ENCODE measurements at regions not wholly inside any gene's neighbourhood (a gene's known extent, or its start where the extent isn't known, plus 50 kb on each side); places are given as distances from the start of the nearest gene placed in this dataset.

DNA sequence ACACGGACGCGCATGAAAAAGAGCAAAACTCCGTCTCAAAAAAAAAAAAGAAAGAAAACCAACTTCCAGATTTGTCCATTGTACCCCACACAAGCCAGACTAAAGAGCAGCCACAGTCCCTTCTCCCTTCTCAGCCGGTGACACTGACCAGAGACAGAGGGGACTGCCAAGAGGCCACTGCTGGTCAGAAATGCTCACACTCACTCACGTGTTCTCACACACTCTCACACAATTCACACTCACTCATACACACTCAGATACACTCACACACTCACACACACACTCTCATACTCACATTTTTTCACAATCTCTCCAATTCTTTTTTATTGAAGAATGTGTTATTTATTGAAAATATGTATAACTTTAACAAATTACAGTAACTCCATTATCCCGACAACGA lies 90.8 kb upstream of the RAB4A start:
- TF ChIP-seq BHLHE40 (IDR thresholded peaks at IDR 0.05; ENCODE audit: borderline replicate concordance) (no peak), ZNF384 (IDR thresholded peaks at IDR 0.05) (no peak)
